GM12873 (cell line): ENCODE measurements at regions not wholly inside any gene's neighbourhood (a gene's known extent, or its start where the extent isn't known, plus 50 kb on each side); places are given as distances from the start of the nearest gene placed in this dataset.

Source experiments
- CTCF ChIP-seq: IDR thresholded peaks from 2 replicates; pipeline ENCODE4 v1.5.1; 2012; ENCODE audit warnings: low read depth, mild to moderate bottlenecking, moderate library complexity, low read length, control low read depth; ENCODE audit not compliant: insufficient read depth; ENCODE audit errors: missing control alignments

- TF ChIP-seq CTCF: no peak
Measured at GRCh38 chr5:62127098-62127736, 178.8 kb upstream of the KIF2A start.

GRCh38 chr5:62130107-62130506 is 175.9 kb upstream of the KIF2A start:
- no peak for TF ChIP-seq CTCF

GRCh38 chr5:62132276-62132675 is 173.7 kb upstream of the KIF2A start:
- TF ChIP-seq CTCF: no peak

GRCh38 chr5:62133426-62133825 is 172.6 kb upstream of the KIF2A start:
- no peak for TF ChIP-seq CTCF

GRCh38 chr5:62134811-62135210 is 171.2 kb upstream of the KIF2A start:
- TF ChIP-seq CTCF: no peak

- TF ChIP-seq CTCF: no peak
Measured at GRCh38 chr5:62137628-62138027, 168.4 kb upstream of the KIF2A start.

GRCh38 chr5:62138607-62139006 is 167.4 kb upstream of the KIF2A start:
- no peak for TF ChIP-seq CTCF
